Peyer's patch (tissue), 4 donors: ENCODE measurements at regions not wholly inside any gene's neighbourhood (a gene's known extent, or its start where the extent isn't known, plus 50 kb on each side); places are given as distances from the start of the nearest gene placed in this dataset.

ENCODE experiments used
- POLR2A ChIP-seq, 2 donors: fragments of 450-650 bp; IDR thresholded peaks; one replicate each; pipeline ENCODE4 v1.5.1; 2017; ENCODE audit warnings: antibody characterized with exemption in 2 of 2, mild to moderate bottlenecking in 2 of 2, moderate library complexity in 2 of 2
- TF ChIP-seq, protein P1 (sequence below), 6 experiments: fragments of 450-650 bp in 4 of 6; fragments of 200-600 bp in 2 of 6; sonication (generic) in 1 of 6; IDR thresholded peaks; one replicate each; pipeline ENCODE4 v1.5.1; 2017 to 2019; ENCODE audit warnings: antibody characterized with exemption in 6 of 6, mild to moderate bottlenecking in 3 of 6, moderate library complexity in 1 of 6

DNA sequence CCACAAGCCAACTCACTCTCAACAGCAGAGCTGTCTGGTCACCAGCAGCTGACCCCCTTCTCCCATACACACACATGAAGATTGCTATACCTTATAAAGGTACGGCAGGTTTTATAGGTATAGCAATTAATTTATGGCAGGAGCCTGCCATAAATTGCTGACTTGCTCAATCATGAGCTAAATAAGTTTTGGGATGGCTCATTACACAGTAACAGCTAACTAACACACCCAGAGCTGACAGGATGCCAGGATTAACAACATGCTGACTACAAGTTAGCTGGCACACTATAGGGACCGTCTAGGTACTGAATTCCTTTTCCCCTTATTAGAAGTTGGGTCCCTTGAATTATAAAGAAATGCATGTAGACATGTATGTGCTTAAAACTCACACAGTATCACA lies 150.3 kb upstream of the KCNJ18 start:
- no peak for TF ChIP-seq POLR2A (IDR thresholded peaks at IDR 0.05)
- TF ChIP-seq, protein P1, sequence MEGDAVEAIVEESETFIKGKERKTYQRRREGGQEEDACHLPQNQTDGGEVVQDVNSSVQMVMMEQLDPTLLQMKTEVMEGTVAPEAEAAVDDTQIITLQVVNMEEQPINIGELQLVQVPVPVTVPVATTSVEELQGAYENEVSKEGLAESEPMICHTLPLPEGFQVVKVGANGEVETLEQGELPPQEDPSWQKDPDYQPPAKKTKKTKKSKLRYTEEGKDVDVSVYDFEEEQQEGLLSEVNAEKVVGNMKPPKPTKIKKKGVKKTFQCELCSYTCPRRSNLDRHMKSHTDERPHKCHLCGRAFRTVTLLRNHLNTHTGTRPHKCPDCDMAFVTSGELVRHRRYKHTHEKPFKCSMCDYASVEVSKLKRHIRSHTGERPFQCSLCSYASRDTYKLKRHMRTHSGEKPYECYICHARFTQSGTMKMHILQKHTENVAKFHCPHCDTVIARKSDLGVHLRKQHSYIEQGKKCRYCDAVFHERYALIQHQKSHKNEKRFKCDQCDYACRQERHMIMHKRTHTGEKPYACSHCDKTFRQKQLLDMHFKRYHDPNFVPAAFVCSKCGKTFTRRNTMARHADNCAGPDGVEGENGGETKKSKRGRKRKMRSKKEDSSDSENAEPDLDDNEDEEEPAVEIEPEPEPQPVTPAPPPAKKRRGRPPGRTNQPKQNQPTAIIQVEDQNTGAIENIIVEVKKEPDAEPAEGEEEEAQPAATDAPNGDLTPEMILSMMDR (IDR thresholded peaks at IDR 0.05): no peak
